ENCODE measurements at regions not wholly inside any gene's neighbourhood (a gene's known extent, or its start where the extent isn't known, plus 50 kb on each side); places are given as distances from the start of the nearest gene placed in this dataset.

DNA sequence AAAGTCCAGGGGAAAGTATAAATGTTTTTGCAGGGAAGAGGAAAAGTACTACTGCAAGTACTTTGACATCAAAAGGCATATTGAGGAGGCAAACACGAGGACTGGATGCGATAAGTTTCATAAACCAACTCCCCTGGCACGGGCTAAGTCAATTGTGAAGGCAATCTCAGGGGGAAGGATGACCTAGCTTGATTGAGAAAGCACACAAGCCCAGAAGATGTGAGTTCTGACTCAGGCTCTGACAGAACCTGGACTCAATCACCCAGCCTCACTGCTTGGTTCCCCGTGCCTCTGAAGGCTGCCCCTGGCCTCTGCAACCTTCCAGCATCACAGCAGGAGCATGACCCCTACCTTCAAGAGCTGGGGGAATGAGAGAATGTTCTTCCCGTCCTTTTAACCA is 93.2 kb upstream of the ZNF438 start:
- H3K9me3 Mint-ChIP-seq (ENCODE audit: unreplicated experiment): no peaks in the 10 kb centered on the region
- Histone ChIP-seq H3K27me3 (replicated peaks; ENCODE audit: control insufficient read depth, insufficient read depth, low read length) (no peaks in the 10 kb centered on the region), H3K4me1 (no peaks in the 10 kb centered on the region), H3K9me3 (no peaks in the 10 kb centered on the region), H3K4me3 (ENCODE audit: low read depth, low read length) (no peak overlapping the region), H3K36me3 (ENCODE audit: control insufficient read depth, insufficient read depth, low read length) (no peaks in the 10 kb centered on the region)
- TF ChIP-seq, protein P1, sequence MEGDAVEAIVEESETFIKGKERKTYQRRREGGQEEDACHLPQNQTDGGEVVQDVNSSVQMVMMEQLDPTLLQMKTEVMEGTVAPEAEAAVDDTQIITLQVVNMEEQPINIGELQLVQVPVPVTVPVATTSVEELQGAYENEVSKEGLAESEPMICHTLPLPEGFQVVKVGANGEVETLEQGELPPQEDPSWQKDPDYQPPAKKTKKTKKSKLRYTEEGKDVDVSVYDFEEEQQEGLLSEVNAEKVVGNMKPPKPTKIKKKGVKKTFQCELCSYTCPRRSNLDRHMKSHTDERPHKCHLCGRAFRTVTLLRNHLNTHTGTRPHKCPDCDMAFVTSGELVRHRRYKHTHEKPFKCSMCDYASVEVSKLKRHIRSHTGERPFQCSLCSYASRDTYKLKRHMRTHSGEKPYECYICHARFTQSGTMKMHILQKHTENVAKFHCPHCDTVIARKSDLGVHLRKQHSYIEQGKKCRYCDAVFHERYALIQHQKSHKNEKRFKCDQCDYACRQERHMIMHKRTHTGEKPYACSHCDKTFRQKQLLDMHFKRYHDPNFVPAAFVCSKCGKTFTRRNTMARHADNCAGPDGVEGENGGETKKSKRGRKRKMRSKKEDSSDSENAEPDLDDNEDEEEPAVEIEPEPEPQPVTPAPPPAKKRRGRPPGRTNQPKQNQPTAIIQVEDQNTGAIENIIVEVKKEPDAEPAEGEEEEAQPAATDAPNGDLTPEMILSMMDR (IDR thresholded peaks at IDR 0.05; ENCODE audit: insufficient read depth in 1 of 2, low read depth in 1 of 2, low read length in 1 of 2, severe bottlenecking in 1 of 2, unreplicated experiment in 1 of 2): no peak
- peaks cover 11% of the 10 kb centered on the region for H3K27me3 Mint-ChIP-seq (ENCODE audit: insufficient read depth, unreplicated experiment)
- CTCF ChIA-PET: no interaction called here
- DNase-seq: no peak
- intact Hi-C loops (cut with micrococcal nuclease; ENCODE audit: unreplicated experiment): no loop called here
- H3K4me3 Mint-ChIP-seq (ENCODE audit: unreplicated experiment): no peak overlapping the region
- H3K4me1 Mint-ChIP-seq (ENCODE audit: low read depth, unreplicated experiment): no peaks in the 10 kb centered on the region
- no peak overlapping the region for H3K27ac Mint-ChIP-seq (ENCODE audit: unreplicated experiment)
- H3K36me3 Mint-ChIP-seq (ENCODE audit: insufficient read depth, unreplicated experiment): no peaks in the 10 kb centered on the region
- BruUV-seq (replicated peaks): no TSS peak
- POLR2A ChIA-PET: no interaction called here

DNA sequence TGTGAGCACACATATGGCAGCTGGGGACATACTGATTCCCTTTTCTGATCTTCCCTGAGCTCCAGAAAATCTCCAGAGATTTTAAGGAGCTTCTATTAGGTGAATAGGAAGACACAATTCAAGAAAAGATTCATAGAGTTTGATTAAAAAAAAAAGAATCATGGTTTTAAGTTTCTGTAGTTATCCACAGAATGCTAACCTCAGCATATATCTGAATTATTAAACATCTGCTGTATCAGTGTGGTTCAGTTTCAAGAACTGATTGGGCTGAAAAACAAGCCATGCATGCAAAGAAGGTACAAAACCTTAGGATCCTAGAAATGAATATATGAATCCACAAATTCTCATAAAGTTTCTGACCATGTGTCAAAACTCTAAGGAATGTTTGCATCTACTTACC is 94.1 kb upstream of the ZNF438 start:
- TF ChIP-seq, protein P1 (IDR thresholded peaks at IDR 0.05; ENCODE audit: insufficient read depth in 1 of 2, low read depth in 1 of 2, low read length in 1 of 2, severe bottlenecking in 1 of 2, unreplicated experiment in 1 of 2): no peak
- H3K27ac Mint-ChIP-seq (ENCODE audit: unreplicated experiment): no peak overlapping the region
- no peaks in the 10 kb centered on the region for H3K36me3 ChIP-seq (ENCODE audit: control insufficient read depth, insufficient read depth, low read length)
- no TSS peak for BruUV-seq (replicated peaks)
- peaks cover 8% of the 10 kb centered on the region for H3K27me3 Mint-ChIP-seq (ENCODE audit: insufficient read depth, unreplicated experiment)
- ChIA-PET POLR2A (no interaction called here), CTCF (no interaction called here)
- no peak overlapping the region for H3K4me3 ChIP-seq (ENCODE audit: low read depth, low read length)
- no peaks in the 10 kb centered on the region for H3K4me1 ChIP-seq
- H3K36me3 Mint-ChIP-seq (ENCODE audit: insufficient read depth, unreplicated experiment): no peaks in the 10 kb centered on the region
- no peaks in the 10 kb centered on the region for H3K27me3 ChIP-seq (replicated peaks; ENCODE audit: control insufficient read depth, insufficient read depth, low read length)
- H3K4me3 Mint-ChIP-seq (ENCODE audit: unreplicated experiment): no peak overlapping the region
- no peaks in the 10 kb centered on the region for H3K4me1 Mint-ChIP-seq (ENCODE audit: low read depth, unreplicated experiment)
- no peaks in the 10 kb centered on the region for H3K9me3 Mint-ChIP-seq (ENCODE audit: unreplicated experiment)
- no peaks in the 10 kb centered on the region for H3K9me3 ChIP-seq
- intact Hi-C loops (cut with micrococcal nuclease; ENCODE audit: unreplicated experiment): no loop called here
- no peak for DNase-seq

DNA sequence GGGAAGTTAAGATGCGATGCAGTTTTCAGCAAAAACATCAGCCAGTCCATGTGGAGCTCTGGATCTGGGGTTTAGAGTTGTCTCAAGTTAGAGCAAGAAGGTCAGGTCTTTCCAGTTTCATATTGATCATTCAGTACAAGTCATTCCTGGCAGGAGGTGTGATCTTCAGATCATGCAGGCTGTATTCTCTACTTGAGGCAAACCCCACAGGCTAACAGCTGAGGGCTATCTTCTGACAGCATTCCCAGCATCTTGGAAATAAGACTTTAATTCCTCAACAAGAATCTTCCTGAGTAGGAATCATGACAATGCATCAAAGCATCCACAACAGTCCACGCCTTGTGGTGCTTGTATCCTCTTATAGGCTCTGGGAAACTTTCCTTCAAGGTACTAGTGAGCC is 94.9 kb upstream of the ZNF438 start:
- Histone ChIP-seq H3K4me1 (no peaks in the 10 kb centered on the region), H3K9me3 (no peaks in the 10 kb centered on the region), H3K4me3 (ENCODE audit: low read depth, low read length) (no peak overlapping the region), H3K36me3 (ENCODE audit: control insufficient read depth, insufficient read depth, low read length) (no peaks in the 10 kb centered on the region), H3K27me3 (replicated peaks; ENCODE audit: control insufficient read depth, insufficient read depth, low read length) (no peaks in the 10 kb centered on the region)
- Mint-ChIP-seq H3K9me3 (ENCODE audit: unreplicated experiment) (no peaks in the 10 kb centered on the region), H3K4me3 (ENCODE audit: unreplicated experiment) (no peak overlapping the region), H3K27ac (ENCODE audit: unreplicated experiment) (no peak overlapping the region), H3K27me3 (ENCODE audit: insufficient read depth, unreplicated experiment) (peaks cover 8% of the 10 kb centered on the region), H3K36me3 (ENCODE audit: insufficient read depth, unreplicated experiment) (no peaks in the 10 kb centered on the region), H3K4me1 (ENCODE audit: low read depth, unreplicated experiment) (no peaks in the 10 kb centered on the region)
- BruUV-seq (replicated peaks): no TSS peak
- DNase-seq: no peak
- CTCF ChIA-PET: no interaction called here
- TF ChIP-seq, protein P1 (IDR thresholded peaks at IDR 0.05; ENCODE audit: insufficient read depth in 1 of 2, low read depth in 1 of 2, low read length in 1 of 2, severe bottlenecking in 1 of 2, unreplicated experiment in 1 of 2): no peak
- POLR2A ChIA-PET: no interaction called here
- intact Hi-C loops (cut with micrococcal nuclease; ENCODE audit: unreplicated experiment): no loop called here
